Thoracic aorta (tissue), 2 donors: ENCODE measurements at regions not wholly inside any gene's neighbourhood (a gene's known extent, or its start where the extent isn't known, plus 50 kb on each side); places are given as distances from the start of the nearest gene placed in this dataset.

Experiments used
- ATAC-seq: fragments of 150-250 bp; one replicate; pipeline ENCODE4 v1.8.0; 2017; ENCODE audit warnings: low read depth; ENCODE audit not compliant: insufficient number of reproducible peaks, low FRiP score
- DNase-seq: peaks from one replicate; pipeline ENCODE4 v3.0.0-alpha.2; 2020; ENCODE audit warnings: low spot score
- H3K27ac ChIP-seq, 2 donors: fragments of 200-600 bp; sonication (generic); 1 replicate in 1 of 2; 2 replicates in 1 of 2; pipeline ENCODE4 v1.5.1; 2016; ENCODE audit warnings: mild to moderate bottlenecking in 2 of 2, moderate library complexity in 2 of 2
- H3K27me3 ChIP-seq: fragments of 200-600 bp; sonication (generic); replicated peaks from 2 replicates; pipeline ENCODE4 v1.6.0; 2016; ENCODE audit warnings: mild to moderate bottlenecking; ENCODE audit not compliant: insufficient read depth
- H3K36me3 ChIP-seq: fragments of 200-600 bp; sonication (generic); one replicate; pipeline ENCODE4 v1.5.1; 2016
- H3K4me1 ChIP-seq, 2 donors: fragments of 200-600 bp; sonication (generic); 1 replicate in 1 of 2; 2 replicates in 1 of 2; pipeline versions ENCODE4 v1.5.1 to v1.6.0; 2016; ENCODE audit warnings: low read depth in 2 of 2, mild to moderate bottlenecking in 1 of 2; ENCODE audit not compliant: control insufficient read depth in 1 of 2
- H3K4me3 ChIP-seq: fragments of 200-600 bp; sonication (generic); 2 replicates; pipeline ENCODE4 v1.5.1; 2016; ENCODE audit warnings: mild to moderate bottlenecking
- H3K9me3 ChIP-seq: fragments of 200-600 bp; sonication (generic); 2 replicates; pipeline ENCODE4 v1.5.1; 2016
- TF ChIP-seq, protein P1 (sequence below): fragments of 200-600 bp; sonication (generic); IDR thresholded peaks from one replicate; pipeline ENCODE4 v1.5.1; 2019; ENCODE audit warnings: antibody characterized with exemption

DNA sequence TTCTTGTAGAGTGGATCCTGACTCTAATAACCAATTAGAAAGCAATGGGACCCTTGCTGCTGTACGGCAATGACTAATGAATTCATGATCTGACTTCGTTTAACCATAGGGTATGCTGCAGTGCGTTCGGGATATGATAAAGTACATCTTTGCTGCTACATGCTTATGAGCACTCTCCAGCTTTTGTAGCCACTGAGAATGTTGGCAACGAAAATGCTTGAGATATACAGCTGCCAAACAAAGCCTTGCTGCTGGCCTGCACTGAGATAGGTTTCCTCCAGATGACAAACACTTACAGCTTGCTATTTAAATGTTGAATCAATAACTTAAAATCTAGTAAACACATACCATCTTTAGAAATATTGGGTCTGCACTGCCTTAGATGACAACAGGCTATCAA lies 372.4 kb upstream of the SLC8A1 start:
- H3K27me3 ChIP-seq = no peaks in the 10 kb centered on the region
- H3K36me3 ChIP-seq = no peaks in the 10 kb centered on the region
- no peaks in the 10 kb centered on the region for H3K9me3 ChIP-seq
- no peak overlapping the region for H3K27ac ChIP-seq
- DNase-seq (no peak), ATAC-seq (no peak)
- peaks cover 0 to 5% of the 10 kb centered on the region in 2 donors for H3K4me1 ChIP-seq
- H3K4me3 ChIP-seq = no peak overlapping the region
- TF ChIP-seq, protein P1, sequence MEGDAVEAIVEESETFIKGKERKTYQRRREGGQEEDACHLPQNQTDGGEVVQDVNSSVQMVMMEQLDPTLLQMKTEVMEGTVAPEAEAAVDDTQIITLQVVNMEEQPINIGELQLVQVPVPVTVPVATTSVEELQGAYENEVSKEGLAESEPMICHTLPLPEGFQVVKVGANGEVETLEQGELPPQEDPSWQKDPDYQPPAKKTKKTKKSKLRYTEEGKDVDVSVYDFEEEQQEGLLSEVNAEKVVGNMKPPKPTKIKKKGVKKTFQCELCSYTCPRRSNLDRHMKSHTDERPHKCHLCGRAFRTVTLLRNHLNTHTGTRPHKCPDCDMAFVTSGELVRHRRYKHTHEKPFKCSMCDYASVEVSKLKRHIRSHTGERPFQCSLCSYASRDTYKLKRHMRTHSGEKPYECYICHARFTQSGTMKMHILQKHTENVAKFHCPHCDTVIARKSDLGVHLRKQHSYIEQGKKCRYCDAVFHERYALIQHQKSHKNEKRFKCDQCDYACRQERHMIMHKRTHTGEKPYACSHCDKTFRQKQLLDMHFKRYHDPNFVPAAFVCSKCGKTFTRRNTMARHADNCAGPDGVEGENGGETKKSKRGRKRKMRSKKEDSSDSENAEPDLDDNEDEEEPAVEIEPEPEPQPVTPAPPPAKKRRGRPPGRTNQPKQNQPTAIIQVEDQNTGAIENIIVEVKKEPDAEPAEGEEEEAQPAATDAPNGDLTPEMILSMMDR = no peak

DNA sequence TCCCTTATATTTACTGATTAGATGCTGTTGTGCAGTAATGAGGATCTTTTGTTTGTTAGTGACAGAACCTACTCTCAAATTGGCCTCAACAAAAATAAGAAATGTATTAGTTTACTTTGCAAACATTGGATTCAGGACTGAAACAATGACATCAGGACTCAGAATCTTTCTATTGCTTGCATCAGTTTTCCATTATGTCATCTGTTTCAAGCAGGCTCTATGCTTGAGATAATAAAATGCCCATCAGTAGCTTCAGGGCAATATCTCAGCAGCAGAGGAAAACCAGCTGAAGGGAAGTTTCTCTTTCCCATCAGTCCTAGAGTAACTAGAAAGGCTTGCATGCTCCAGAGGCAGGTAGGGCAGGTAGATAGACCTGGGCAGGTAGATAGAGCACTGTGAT lies 375.5 kb upstream of the SLC8A1 start:
- no peak for ATAC-seq
- DNase-seq = no peak
- Histone ChIP-seq H3K4me1 (peaks cover 0 to 5% of the 10 kb centered on the region in 2 donors), H3K36me3 (no peaks in the 10 kb centered on the region), H3K4me3 (no peak overlapping the region), H3K27ac (no peak overlapping the region), H3K9me3 (no peaks in the 10 kb centered on the region), H3K27me3 (no peaks in the 10 kb centered on the region)
- TF ChIP-seq, protein P1 = no peak

- Histone ChIP-seq H3K27me3 (no peaks in the 10 kb centered on the region), H3K36me3 (no peaks in the 10 kb centered on the region), H3K9me3 (no peaks in the 10 kb centered on the region), H3K4me1 (no peaks in the 10 kb centered on the region), H3K4me3 (no peak overlapping the region), H3K27ac (no peak overlapping the region)
- DNase-seq = no peak
- TF ChIP-seq, protein P1 = no peak
- ATAC-seq = no peak
Observed at GRCh38 chr2:40831321-40831873, 379.5 kb upstream of the SLC8A1 start.

- DNase-seq (no peak), ATAC-seq (no peak)
- Histone ChIP-seq H3K4me3 (no peak overlapping the region), H3K36me3 (no peaks in the 10 kb centered on the region), H3K27me3 (no peaks in the 10 kb centered on the region), H3K4me1 (no peaks in the 10 kb centered on the region), H3K9me3 (no peaks in the 10 kb centered on the region), H3K27ac (no peak overlapping the region)
- TF ChIP-seq, protein P1 = no peak
Observed at GRCh38 chr2:40841856-40842255, 390.0 kb upstream of the SLC8A1 start.

GRCh38 chr2:40844353-40845277 lies 392.7 kb upstream of the SLC8A1 start:
- H3K36me3 ChIP-seq = no peaks in the 10 kb centered on the region
- no peaks in the 10 kb centered on the region for H3K9me3 ChIP-seq
- H3K27ac ChIP-seq = no peak overlapping the region
- no peak overlapping the region for H3K4me3 ChIP-seq
- no peaks in the 10 kb centered on the region for H3K27me3 ChIP-seq
- ATAC-seq (no peak), DNase-seq (no peak)
- H3K4me1 ChIP-seq = no peaks in the 10 kb centered on the region
- TF ChIP-seq, protein P1 = no peak
